HEK293T (cell line): ENCODE measurements at regions not wholly inside any gene's neighbourhood (a gene's known extent, or its start where the extent isn't known, plus 50 kb on each side); places are given as distances from the start of the nearest gene placed in this dataset.
"Not testable (repeated sequence)": the region's sequence is repeated elsewhere in the genome, so short reads cannot be mapped to it uniquely, and the experiment has no call there.

Experiments
- CTCF ChIA-PET: fragments of 350-600 bp; formaldehyde crosslinking; extraction: SDS; loops from one replicate; lab custom pipeline; 2021; ENCODE audit warnings: antibody characterized with exemption, inconsistent platforms; lab: Yijun Ruan, JAX
- POLR2A ChIA-PET: fragments of 350-600 bp; formaldehyde crosslinking; extraction: SDS; loops from one replicate; lab custom pipeline; 2020; ENCODE audit warnings: antibody characterized with exemption, inconsistent platforms; lab: Yijun Ruan, JAX
- DNase-seq: peaks from one replicate; pipeline ENCODE4 v3.0.0; 2012; ENCODE audit warnings: mixed read lengths; ENCODE audit errors: extremely low spot score
- ARNT ChIP-seq: fragments of 450-650 bp; IDR thresholded peaks from 2 replicates; pipeline ENCODE4 v1.6.1; 2017; ENCODE audit warnings: mild to moderate bottlenecking
- BHLHE40 ChIP-seq: fragments of 450-650 bp; IDR thresholded peaks from 2 replicates; pipeline ENCODE4 v1.6.1; 2016; ENCODE audit warnings: mild to moderate bottlenecking, moderate library complexity, borderline replicate concordance
- CTBP1 ChIP-seq: fragments of 450-650 bp; IDR thresholded peaks from 2 replicates; pipeline ENCODE4 v1.6.1; 2016; ENCODE audit warnings: borderline replicate concordance
- ELF4 ChIP-seq: fragments of 450-650 bp; IDR thresholded peaks from 2 replicates; pipeline ENCODE4 v1.6.1; 2017; ENCODE audit warnings: antibody characterized with exemption
- FOXA1 ChIP-seq: fragments of 450-650 bp; IDR thresholded peaks from 2 replicates; pipeline ENCODE4 v1.6.1; 2016; ENCODE audit warnings: mild to moderate bottlenecking
- FOXK2 ChIP-seq: fragments of 450-650 bp; IDR thresholded peaks from 2 replicates; pipeline ENCODE4 v1.6.1; 2016; ENCODE audit warnings: mild to moderate bottlenecking
- FOXM1 ChIP-seq: fragments of 450-650 bp; IDR thresholded peaks from 2 replicates; pipeline ENCODE4 v1.6.1; 2017; ENCODE audit warnings: mild to moderate bottlenecking, borderline replicate concordance
- HDGF ChIP-seq: fragments of 450-650 bp; IDR thresholded peaks from 2 replicates; pipeline ENCODE4 v1.6.1; 2017; ENCODE audit warnings: antibody characterized with exemption, borderline replicate concordance
- L3MBTL2 ChIP-seq: fragments of 450-650 bp; conservative IDR thresholded peaks from 2 replicates; pipeline ENCODE4 v1.6.1; 2016; ENCODE audit warnings: mild to moderate bottlenecking
- LEF1 ChIP-seq: fragments of 450-650 bp; IDR thresholded peaks from 2 replicates; pipeline ENCODE4 v1.6.1; 2017; ENCODE audit warnings: mild to moderate bottlenecking, borderline replicate concordance
- NFRKB ChIP-seq: fragments of 450-650 bp; IDR thresholded peaks from 2 replicates; pipeline ENCODE4 v1.6.1; 2016; ENCODE audit warnings: mild to moderate bottlenecking, moderate library complexity
- SP1 ChIP-seq: fragments of 450-650 bp; IDR thresholded peaks from 2 replicates; pipeline ENCODE4 v1.6.1; 2017
- SUZ12 ChIP-seq: fragments of 450-650 bp; IDR thresholded peaks from 2 replicates; pipeline ENCODE4 v1.6.1; 2016; ENCODE audit warnings: mild to moderate bottlenecking
- TARDBP ChIP-seq: fragments of 450-650 bp; IDR thresholded peaks from 2 replicates; pipeline ENCODE4 v1.6.1; 2016
- ZNF384 ChIP-seq: fragments of 450-650 bp; IDR thresholded peaks from 2 replicates; pipeline ENCODE4 v1.6.1; 2016
- TF ChIP-seq, protein P1 (sequence below): fragments of 450-650 bp; IDR thresholded peaks from 2 replicates; pipeline ENCODE4 v1.6.1; 2016

GRCh38 chr9:82475584-82476301 lies 487.2 kb downstream of the SPATA31D1 start:
- CTCF ChIA-PET: no interaction called here
- TF ChIP-seq ZNF384 (no peak), ELF4 (no peak), SUZ12 (no peak), ARNT (no peak), SP1 (no peak), FOXM1 (no peak), TARDBP (no peak), FOXA1 (no peak), CTBP1 (no peak), HDGF (no peak)
- DNase-seq: no peak
- POLR2A ChIA-PET: no interaction called here

DNA sequence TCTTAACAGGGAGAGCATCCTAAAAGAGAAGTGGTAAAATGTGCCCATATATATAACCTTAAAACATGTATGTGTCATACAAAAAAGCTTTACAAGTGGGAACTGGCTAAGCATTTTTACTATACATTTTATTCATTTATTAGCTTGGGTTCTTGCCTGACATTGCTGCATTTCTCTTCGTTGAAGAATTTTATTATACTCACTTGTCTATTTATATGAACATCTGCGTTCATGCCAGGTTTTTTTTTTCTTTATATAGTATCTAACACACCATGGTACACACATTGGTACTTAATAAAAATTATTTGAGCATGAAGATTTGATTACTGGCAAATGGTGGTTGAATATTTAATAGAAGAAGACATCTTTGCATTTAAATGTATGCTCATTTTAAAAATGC lies 492.3 kb downstream of the SPATA31D1 start:
- CTCF ChIA-PET: no interaction called here
- POLR2A ChIA-PET: no interaction called here
- TF ChIP-seq SP1 (no peak), FOXK2 (no peak), TARDBP (no peak), SUZ12 (no peak), LEF1 (no peak), CTBP1 (no peak)
- DNase-seq: no peak

- ChIA-PET POLR2A (no interaction called here), CTCF (no interaction called here)
- no peak for DNase-seq
- no peak for TF ChIP-seq SUZ12
- no peak for TF ChIP-seq NFRKB
- TF ChIP-seq ARNT: no peak
- no peak for TF ChIP-seq ELF4
- TF ChIP-seq ZNF384: no peak
- TF ChIP-seq SP1: no peak
- TF ChIP-seq TARDBP: no peak
- no peak for TF ChIP-seq LEF1
Observed at GRCh38 chr9:82487935-82488312, 499.4 kb downstream of the SPATA31D1 start.

DNA sequence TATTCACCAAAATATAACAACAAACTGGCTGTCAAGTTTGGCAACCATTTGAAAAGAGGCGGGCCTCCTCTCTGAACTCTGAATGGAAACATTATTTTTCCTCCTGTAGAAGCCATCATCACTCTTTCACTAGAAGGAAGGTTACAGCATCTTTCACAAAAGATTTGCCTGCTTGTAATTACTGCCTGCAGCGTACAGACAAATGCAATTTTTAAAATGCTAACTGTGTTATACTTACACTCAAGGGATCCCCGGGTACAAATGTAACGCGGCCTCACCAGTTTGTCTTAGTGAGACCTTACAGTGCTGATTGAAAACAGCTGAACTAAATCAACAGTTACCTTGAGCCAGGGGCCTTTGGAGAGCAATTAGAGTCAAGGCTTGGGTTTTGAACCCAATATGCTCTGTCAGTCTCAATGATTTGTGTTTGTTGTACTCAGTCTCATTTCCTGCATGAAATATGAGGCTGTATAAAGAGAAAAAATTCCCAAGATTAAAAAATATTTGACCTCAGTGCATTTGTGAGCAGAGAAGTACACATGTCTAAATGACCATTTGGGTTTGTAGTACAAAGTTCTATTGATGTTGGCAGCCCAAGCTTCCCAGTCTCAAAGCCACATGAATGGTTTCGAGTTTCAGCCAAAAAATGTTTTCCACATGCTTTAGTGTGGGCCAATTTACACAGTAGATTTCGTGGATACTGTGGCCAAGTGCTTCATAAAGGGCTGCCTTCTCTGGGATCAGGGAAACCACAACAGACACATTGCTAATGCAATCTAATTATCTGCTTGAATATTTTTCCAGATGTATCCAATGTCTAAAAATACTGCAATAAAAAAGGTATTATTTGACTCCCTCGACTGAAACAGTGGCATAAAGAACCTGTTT lies 500.0 kb downstream of the SPATA31D1 start:
- ChIA-PET POLR2A (no interaction called here), CTCF (no interaction called here)
- TF ChIP-seq, protein P1, sequence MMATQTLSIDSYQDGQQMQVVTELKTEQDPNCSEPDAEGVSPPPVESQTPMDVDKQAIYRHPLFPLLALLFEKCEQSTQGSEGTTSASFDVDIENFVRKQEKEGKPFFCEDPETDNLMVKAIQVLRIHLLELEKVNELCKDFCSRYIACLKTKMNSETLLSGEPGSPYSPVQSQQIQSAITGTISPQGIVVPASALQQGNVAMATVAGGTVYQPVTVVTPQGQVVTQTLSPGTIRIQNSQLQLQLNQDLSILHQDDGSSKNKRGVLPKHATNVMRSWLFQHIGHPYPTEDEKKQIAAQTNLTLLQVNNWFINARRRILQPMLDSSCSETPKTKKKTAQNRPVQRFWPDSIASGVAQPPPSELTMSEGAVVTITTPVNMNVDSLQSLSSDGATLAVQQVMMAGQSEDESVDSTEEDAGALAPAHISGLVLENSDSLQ: peak; percentile 49; the same call in 1 of the 2 replicates
- TF ChIP-seq CTBP1 (no peak), HDGF (no peak), BHLHE40 (no peak), SP1 (no peak), FOXK2 (no peak)
- DNase-seq: no peak

DNA sequence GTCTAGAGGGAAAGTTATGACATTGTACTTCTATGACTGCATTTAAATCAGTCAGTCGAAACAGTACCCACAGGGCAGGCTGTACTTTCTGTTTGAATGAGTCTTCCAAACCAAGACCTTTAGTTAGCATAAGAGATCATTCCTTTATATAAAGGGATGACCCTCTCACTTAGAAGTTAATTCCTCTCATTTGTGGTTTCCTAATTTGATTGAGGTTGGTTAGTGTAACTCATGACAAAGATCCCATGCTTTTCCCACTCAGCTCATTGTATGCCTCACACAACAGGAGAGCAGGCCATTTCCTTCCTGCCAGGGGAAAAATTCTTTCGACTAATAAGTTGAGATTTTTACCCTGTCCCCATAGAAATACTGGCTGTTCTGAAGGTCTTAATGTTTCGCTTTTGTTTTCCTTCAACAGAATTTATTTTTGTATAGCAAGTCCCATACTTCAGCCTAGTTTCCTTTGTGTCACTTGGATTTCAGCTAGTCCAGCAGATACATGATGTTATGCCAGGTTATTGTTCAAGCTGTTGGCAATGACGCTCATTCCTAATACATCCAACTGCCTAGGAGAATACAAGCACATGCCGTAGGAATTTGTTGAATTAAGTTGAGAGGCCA lies 500.7 kb downstream of the SPATA31D1 start:
- CTCF ChIA-PET: no interaction called here
- TF ChIP-seq FOXK2 (no peak), NFRKB (no peak), ARNT (no peak), SUZ12 (no peak), ZNF384 (no peak), TARDBP (no peak), LEF1 (no peak), BHLHE40 (no peak), FOXA1 (no peak), CTBP1 (no peak), FOXM1 (no peak), ELF4 (no peak), L3MBTL2 (no peak), HDGF (no peak), SP1 (no peak)
- TF ChIP-seq, protein P1: no peak
- POLR2A ChIA-PET: no interaction called here
- no peak for DNase-seq

DNA sequence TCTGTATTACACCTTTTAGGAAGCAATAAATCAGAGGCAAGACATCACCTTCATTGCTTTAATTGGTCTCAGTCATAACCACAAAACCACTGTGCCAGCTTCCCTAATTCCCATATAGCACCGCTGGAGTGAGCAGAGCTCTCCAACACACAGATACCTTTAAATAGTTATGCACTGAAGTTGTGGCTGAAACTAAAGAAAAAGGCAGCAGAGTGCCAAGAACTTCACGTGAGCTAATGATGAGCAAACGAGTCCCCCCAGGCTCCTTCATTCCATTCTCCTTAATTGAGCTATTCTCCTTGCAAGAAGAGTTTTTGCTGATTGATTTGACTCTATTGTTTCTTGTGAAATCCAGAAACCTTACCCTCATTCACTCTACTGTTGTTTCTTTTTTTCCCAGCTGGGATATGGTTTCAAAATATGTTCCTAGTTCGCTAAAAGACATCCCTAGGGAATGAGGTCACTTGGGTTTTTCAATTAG lies 501.5 kb downstream of the SPATA31D1 start:
- ChIA-PET CTCF (no interaction called here), POLR2A (no interaction called here)
- no peak for DNase-seq
- TF ChIP-seq TARDBP: no peak
- no peak for TF ChIP-seq LEF1
- no peak for TF ChIP-seq HDGF

DNA sequence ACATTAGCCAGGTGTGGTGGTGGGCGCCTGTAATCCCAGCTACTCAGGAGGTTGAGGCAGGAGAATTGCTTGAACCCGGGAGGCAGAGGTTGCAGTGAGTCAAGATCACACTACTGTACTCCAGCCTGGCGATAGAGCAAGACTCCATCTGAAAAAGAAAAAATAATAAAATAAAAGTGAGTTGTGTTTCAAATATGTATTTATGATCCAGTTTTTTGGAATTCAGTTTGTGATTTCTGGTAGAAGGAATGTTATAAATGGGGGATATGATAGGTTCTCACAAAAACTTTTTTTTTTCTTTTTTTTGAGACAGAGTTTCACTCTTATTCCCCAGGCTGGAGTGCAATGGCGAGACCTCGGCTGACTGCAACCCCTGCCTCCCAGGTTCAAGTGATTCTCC lies 502.2 kb downstream of the SPATA31D1 start:
- DNase-seq, CTCF ChIA-PET, POLR2A ChIA-PET: not testable (repeated sequence)
